ENCODE measurements at regions not wholly inside any gene's neighbourhood (a gene's known extent, or its start where the extent isn't known, plus 50 kb on each side); places are given as distances from the start of the nearest gene placed in this dataset.
"Not testable (repeated sequence)": the region's sequence is repeated elsewhere in the genome, so short reads cannot be mapped to it uniquely, and the experiment has no call there.

DNA sequence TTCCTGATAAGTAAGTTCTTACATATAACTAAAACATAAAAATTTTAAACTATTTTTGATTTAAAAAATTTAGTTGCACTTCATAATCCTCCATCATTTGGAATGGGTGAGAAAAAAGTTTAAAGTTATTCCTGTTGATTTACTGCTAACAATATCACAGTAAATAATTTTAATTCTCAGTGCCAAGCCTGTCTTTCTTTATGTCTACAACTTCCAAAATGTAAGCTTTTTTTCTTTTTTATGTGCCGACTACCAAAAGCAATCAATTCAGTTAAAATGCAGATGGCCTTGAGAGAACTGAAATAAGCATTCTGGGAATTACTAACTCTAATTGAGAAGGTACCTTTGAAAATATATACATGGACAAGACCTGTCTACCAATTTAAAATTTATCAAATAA is 1224.3 kb upstream of the B3GALT2 start:
- peaks cover 0 to under 1% of the 10 kb centered on the region in 2 donors for H3K9me3 ChIP-seq (ENCODE audit: control insufficient read depth in 1 of 2, low read length in 2 of 2)
- no peaks in the 10 kb centered on the region for H3K4me1 ChIP-seq (ENCODE audit: control insufficient read depth in 1 of 2, insufficient read depth in 2 of 2, low read length in 2 of 2)
- no peaks in the 10 kb centered on the region for H3K27me3 ChIP-seq (ENCODE audit: low read depth, low read length)
- no peak overlapping the region for H3K27ac ChIP-seq (ENCODE audit: low read length)
- no peaks in the 10 kb centered on the region for H3K36me3 ChIP-seq (ENCODE audit: control insufficient read depth in 1 of 2, insufficient read depth in 2 of 2, low read length in 2 of 2)
- no peak overlapping the region for H3K4me3 ChIP-seq (ENCODE audit: low read depth in 1 of 2, low read length in 2 of 2)

DNA sequence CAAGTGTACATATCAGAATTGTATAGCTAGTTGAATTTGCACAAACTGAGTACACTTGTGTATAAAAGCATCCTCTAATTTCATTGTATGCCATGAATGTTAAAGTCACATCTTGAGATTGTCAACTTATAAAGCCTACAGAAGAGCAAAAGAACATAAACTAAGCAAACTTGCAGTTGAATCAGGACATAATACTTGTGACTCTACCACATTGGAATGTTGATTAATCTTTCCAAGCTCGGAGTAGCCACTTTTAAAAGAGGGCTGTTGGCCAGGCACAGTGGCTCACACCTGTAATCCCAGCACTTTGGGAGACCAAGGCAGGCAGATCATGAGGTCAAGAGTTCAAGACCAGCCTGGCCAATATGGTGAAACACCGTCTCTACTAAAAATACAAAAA is 1220.8 kb upstream of the B3GALT2 start:
- H3K4me3 ChIP-seq (ENCODE audit: low read depth in 1 of 2, low read length in 2 of 2); H3K27ac ChIP-seq (ENCODE audit: low read length); H3K9me3 ChIP-seq (ENCODE audit: control insufficient read depth in 1 of 2, low read length in 2 of 2); H3K36me3 ChIP-seq (ENCODE audit: control insufficient read depth in 1 of 2, insufficient read depth in 2 of 2, low read length in 2 of 2); H3K4me1 ChIP-seq (ENCODE audit: control insufficient read depth in 1 of 2, insufficient read depth in 2 of 2, low read length in 2 of 2); H3K27me3 ChIP-seq (ENCODE audit: low read depth, low read length): not testable (repeated sequence)

DNA sequence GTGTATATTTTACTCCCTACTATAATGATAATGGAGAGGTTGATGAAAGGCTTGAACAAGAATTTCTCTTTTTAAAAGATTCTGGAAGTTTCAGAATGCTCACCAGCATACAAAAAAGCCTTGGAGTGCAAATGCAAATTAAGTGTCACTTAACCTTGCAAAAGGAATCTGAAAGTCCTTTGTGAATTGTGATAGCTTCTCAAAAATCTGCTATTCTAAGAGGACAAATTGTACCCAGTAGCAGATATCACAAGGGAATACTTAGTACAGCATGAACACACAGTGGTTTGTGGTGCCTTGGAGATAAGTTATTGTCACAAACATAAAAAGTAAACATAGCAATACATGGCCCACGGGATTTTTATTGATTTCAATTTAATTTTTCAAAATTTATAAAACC is 1208.3 kb upstream of the B3GALT2 start:
- Histone ChIP-seq H3K27ac (ENCODE audit: low read length) (no peak overlapping the region), H3K9me3 (ENCODE audit: control insufficient read depth in 1 of 2, low read length in 2 of 2) (no peaks in the 10 kb centered on the region), H3K36me3 (ENCODE audit: control insufficient read depth in 1 of 2, insufficient read depth in 2 of 2, low read length in 2 of 2) (no peaks in the 10 kb centered on the region), H3K27me3 (ENCODE audit: low read depth, low read length) (no peaks in the 10 kb centered on the region), H3K4me1 (ENCODE audit: control insufficient read depth in 1 of 2, insufficient read depth in 2 of 2, low read length in 2 of 2) (no peaks in the 10 kb centered on the region), H3K4me3 (ENCODE audit: low read depth in 1 of 2, low read length in 2 of 2) (no peak overlapping the region)

DNA sequence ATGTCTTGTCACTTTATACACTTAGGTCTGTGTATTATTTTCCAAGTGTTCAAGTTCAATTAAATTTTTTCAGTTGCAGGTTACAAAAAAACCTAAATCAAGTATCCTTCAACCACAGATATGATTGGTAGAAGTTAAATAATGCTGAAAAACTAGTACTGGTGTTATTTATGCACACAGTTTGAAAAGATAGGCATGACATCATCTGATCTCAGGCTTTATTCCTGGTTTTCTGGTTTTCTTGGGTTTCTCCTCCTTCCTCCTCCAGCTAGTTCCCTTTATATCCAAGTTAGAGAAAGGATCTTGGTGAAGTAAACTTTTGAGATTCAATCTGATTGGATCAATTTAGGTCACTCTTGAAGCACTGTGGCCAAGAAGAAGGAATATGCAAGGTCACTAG is 1201.1 kb upstream of the B3GALT2 start:
- H3K36me3 ChIP-seq (ENCODE audit: control insufficient read depth in 1 of 2, insufficient read depth in 2 of 2, low read length in 2 of 2) = no peaks in the 10 kb centered on the region
- H3K9me3 ChIP-seq (ENCODE audit: control insufficient read depth in 1 of 2, low read length in 2 of 2) = no peaks in the 10 kb centered on the region
- H3K27me3 ChIP-seq (ENCODE audit: low read depth, low read length) = no peaks in the 10 kb centered on the region
- no peak overlapping the region for H3K27ac ChIP-seq (ENCODE audit: low read length)
- H3K4me1 ChIP-seq (ENCODE audit: control insufficient read depth in 1 of 2, insufficient read depth in 2 of 2, low read length in 2 of 2) = no peaks in the 10 kb centered on the region
- H3K4me3 ChIP-seq (ENCODE audit: low read depth in 1 of 2, low read length in 2 of 2) = no peak overlapping the region

DNA sequence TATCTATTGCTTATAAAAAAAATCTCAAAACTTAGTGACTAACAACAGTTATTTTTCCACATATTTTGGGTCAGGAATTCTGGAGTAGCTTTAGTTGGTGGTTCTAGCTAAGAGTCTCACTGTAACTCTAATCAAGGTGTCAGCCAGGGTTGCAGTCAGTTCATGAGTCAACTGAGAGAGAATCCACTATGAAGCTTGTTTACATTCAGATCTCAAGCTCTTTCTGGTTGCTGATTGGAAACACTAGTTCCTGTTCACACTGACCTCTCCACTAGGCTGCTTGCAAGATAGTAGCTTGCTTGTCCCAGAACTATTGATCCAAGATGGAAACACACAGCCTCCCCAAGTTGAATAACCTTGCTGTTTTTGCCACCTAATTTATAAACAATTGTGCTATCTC is 1192.1 kb upstream of the B3GALT2 start:
- Histone ChIP-seq H3K27ac (ENCODE audit: low read length) (no peak overlapping the region), H3K27me3 (ENCODE audit: low read depth, low read length) (no peaks in the 10 kb centered on the region), H3K9me3 (ENCODE audit: control insufficient read depth in 1 of 2, low read length in 2 of 2) (no peaks in the 10 kb centered on the region), H3K36me3 (ENCODE audit: control insufficient read depth in 1 of 2, insufficient read depth in 2 of 2, low read length in 2 of 2) (no peaks in the 10 kb centered on the region), H3K4me1 (ENCODE audit: control insufficient read depth in 1 of 2, insufficient read depth in 2 of 2, low read length in 2 of 2) (no peaks in the 10 kb centered on the region), H3K4me3 (ENCODE audit: low read depth in 1 of 2, low read length in 2 of 2) (no peak overlapping the region)

DNA sequence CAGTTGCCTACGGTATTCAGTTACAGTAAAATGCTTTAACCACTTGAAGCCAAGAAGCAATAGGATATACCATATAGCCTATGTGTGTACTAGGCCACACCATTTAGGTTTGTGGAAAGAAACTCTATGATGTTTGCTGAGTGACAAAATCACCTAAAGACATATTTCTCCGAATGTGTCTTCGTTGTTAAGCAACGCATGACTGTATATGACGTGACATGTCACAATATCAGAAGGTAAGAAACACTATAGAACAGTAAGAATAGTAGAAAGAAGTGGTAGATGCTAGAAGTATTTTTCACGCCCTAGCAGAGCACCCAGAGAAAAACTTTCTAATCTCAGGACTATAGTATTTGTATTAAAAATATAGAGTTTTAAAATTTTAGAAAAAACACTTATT is 1188.2 kb upstream of the B3GALT2 start:
- no peaks in the 10 kb centered on the region for H3K27me3 ChIP-seq (ENCODE audit: low read depth, low read length)
- no peaks in the 10 kb centered on the region for H3K36me3 ChIP-seq (ENCODE audit: control insufficient read depth in 1 of 2, insufficient read depth in 2 of 2, low read length in 2 of 2)
- H3K4me1 ChIP-seq (ENCODE audit: control insufficient read depth in 1 of 2, insufficient read depth in 2 of 2, low read length in 2 of 2) = no peaks in the 10 kb centered on the region
- H3K27ac ChIP-seq (ENCODE audit: low read length) = no peak overlapping the region
- H3K9me3 ChIP-seq (ENCODE audit: control insufficient read depth in 1 of 2, low read length in 2 of 2) = no peaks in the 10 kb centered on the region
- H3K4me3 ChIP-seq (ENCODE audit: low read depth in 1 of 2, low read length in 2 of 2) = no peak overlapping the region

DNA sequence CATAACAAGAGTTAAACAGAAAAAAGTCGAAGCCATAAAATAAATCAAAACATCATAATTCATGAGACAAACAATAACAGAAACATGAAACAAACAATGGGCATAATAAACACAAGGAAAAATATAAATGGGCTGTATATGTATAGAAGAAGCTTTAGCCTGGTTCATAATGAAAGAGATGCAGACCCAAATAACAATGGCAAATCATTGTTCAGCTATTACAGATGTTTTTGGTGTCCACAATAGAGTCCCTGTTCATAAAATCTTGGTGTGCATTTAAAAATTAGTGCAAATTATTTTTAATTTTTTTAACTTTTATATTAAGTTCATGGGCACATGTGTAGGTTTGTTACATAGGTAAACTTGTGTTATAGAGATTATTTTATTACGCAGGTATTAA is 1185.9 kb upstream of the B3GALT2 start:
- Histone ChIP-seq H3K4me1 (ENCODE audit: control insufficient read depth in 1 of 2, insufficient read depth in 2 of 2, low read length in 2 of 2) (no peaks in the 10 kb centered on the region), H3K36me3 (ENCODE audit: control insufficient read depth in 1 of 2, insufficient read depth in 2 of 2, low read length in 2 of 2) (no peaks in the 10 kb centered on the region), H3K27ac (ENCODE audit: low read length) (no peak overlapping the region), H3K9me3 (ENCODE audit: control insufficient read depth in 1 of 2, low read length in 2 of 2) (no peaks in the 10 kb centered on the region), H3K27me3 (ENCODE audit: low read depth, low read length) (no peaks in the 10 kb centered on the region), H3K4me3 (ENCODE audit: low read depth in 1 of 2, low read length in 2 of 2) (no peak overlapping the region)

DNA sequence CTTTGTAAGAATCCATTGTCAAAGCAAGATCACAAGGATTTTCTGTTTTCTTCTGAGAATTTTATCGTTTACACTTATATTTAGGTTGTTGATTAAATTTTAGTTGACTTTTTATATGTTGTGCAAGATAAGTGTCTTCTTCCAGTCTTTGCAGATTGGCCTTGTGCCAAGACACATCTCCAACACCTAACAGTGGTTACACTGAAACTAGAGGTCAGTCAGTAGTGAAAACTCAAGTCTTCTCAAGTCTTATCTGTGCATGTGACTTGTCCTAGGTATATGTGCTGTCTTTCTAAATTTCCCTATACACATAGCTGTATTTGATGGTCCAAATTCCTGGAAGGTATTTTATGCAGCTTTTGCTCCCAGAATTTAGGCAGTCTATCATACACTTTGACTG is 1183.2 kb upstream of the B3GALT2 start:
- no peaks in the 10 kb centered on the region for H3K36me3 ChIP-seq (ENCODE audit: control insufficient read depth in 1 of 2, insufficient read depth in 2 of 2, low read length in 2 of 2)
- no peak overlapping the region for H3K27ac ChIP-seq (ENCODE audit: low read length)
- H3K4me1 ChIP-seq (ENCODE audit: control insufficient read depth in 1 of 2, insufficient read depth in 2 of 2, low read length in 2 of 2) = no peaks in the 10 kb centered on the region
- H3K9me3 ChIP-seq (ENCODE audit: control insufficient read depth in 1 of 2, low read length in 2 of 2) = no peaks in the 10 kb centered on the region
- no peaks in the 10 kb centered on the region for H3K27me3 ChIP-seq (ENCODE audit: low read depth, low read length)
- no peak overlapping the region for H3K4me3 ChIP-seq (ENCODE audit: low read depth in 1 of 2, low read length in 2 of 2)

DNA sequence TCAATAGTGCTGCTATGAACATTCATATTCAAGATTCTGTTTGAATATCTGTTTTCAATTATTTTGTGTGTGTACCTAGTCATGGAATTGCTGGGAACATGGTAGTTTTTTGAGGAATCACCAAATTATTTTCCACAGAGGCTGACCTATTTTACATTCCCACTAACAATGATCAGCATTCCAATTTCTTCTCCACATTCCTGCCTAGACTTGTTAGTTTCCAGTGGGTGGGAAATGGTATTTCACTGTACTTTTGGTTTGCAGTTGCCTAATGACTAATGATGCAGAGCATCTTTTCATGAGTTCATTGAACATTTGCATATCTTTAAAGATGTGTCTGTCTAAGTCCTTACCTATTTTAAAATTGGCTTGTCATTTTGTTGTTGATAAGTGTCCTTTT is 1182.6 kb upstream of the B3GALT2 start:
- Histone ChIP-seq H3K4me1 (ENCODE audit: control insufficient read depth in 1 of 2, insufficient read depth in 2 of 2, low read length in 2 of 2) (no peaks in the 10 kb centered on the region), H3K4me3 (ENCODE audit: low read depth in 1 of 2, low read length in 2 of 2) (no peak overlapping the region), H3K27me3 (ENCODE audit: low read depth, low read length) (no peaks in the 10 kb centered on the region), H3K9me3 (ENCODE audit: control insufficient read depth in 1 of 2, low read length in 2 of 2) (no peaks in the 10 kb centered on the region), H3K27ac (ENCODE audit: low read length) (no peak overlapping the region), H3K36me3 (ENCODE audit: control insufficient read depth in 1 of 2, insufficient read depth in 2 of 2, low read length in 2 of 2) (no peaks in the 10 kb centered on the region)

DNA sequence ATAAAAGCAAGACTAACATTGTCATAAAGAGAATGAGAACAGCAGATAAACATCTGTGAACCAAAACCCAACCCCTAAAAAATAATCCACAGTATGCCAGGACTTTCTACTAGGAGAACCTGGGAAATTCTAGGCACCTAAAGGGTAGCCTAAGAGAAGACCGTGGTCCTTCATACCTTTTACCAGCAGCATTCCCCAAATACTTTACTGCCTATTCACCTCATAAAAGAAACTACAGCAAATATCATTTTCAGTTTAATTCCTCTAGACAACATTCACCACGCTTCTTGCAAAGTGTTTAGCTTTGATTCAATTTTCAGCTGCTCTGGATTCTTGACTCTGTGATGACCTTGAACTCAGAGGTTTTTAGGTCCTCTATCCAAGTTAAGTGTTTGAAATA is 1180.7 kb upstream of the B3GALT2 start:
- Histone ChIP-seq H3K27me3 (ENCODE audit: low read depth, low read length) (no peaks in the 10 kb centered on the region), H3K9me3 (ENCODE audit: control insufficient read depth in 1 of 2, low read length in 2 of 2) (no peaks in the 10 kb centered on the region), H3K4me3 (ENCODE audit: low read depth in 1 of 2, low read length in 2 of 2) (no peak overlapping the region), H3K36me3 (ENCODE audit: control insufficient read depth in 1 of 2, insufficient read depth in 2 of 2, low read length in 2 of 2) (no peaks in the 10 kb centered on the region), H3K27ac (ENCODE audit: low read length) (no peak overlapping the region), H3K4me1 (ENCODE audit: control insufficient read depth in 1 of 2, insufficient read depth in 2 of 2, low read length in 2 of 2) (no peaks in the 10 kb centered on the region)

DNA sequence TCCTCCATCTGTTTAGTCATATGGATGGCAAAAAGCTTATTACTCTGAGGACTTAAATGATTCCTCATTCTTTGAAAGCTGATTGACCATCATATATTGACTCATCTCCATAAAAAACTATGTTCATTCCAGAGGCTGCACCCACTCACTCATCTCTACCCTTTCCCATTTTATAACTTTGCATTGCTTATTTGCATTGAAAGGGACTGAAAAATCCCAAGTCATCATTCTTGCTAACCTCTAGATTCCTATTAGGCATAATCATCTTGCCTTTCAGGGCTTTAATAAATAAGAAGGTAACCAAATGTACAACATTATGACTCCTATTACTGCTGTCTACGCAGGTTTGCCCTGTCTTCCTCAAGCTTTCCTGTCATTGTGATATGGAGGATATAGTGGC is 1180.3 kb upstream of the B3GALT2 start:
- no peak overlapping the region for H3K4me3 ChIP-seq (ENCODE audit: low read depth in 1 of 2, low read length in 2 of 2)
- no peaks in the 10 kb centered on the region for H3K9me3 ChIP-seq (ENCODE audit: control insufficient read depth in 1 of 2, low read length in 2 of 2)
- no peaks in the 10 kb centered on the region for H3K27me3 ChIP-seq (ENCODE audit: low read depth, low read length)
- no peaks in the 10 kb centered on the region for H3K36me3 ChIP-seq (ENCODE audit: control insufficient read depth in 1 of 2, insufficient read depth in 2 of 2, low read length in 2 of 2)
- no peak overlapping the region for H3K27ac ChIP-seq (ENCODE audit: low read length)
- H3K4me1 ChIP-seq (ENCODE audit: control insufficient read depth in 1 of 2, insufficient read depth in 2 of 2, low read length in 2 of 2) = no peaks in the 10 kb centered on the region

DNA sequence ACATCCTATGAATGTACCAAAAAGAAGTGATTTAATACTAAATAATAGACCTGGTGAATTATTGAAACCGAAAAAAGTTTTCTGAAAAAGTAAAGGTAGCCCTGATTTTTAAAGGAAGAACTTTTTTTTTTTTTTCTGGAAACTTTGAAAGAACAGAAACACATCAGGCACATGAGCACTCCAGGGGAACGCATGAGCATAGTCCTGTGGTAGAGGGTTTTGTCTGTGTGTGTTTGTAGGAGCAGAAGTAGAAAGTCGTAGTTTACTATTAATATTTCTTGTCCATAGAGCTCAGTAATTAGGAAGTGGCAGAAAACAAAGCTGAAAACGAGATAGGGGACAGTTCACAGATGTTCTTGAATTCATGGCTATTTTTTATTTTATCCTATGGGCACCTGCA is 1175.9 kb upstream of the B3GALT2 start:
- Histone ChIP-seq H3K36me3 (ENCODE audit: control insufficient read depth in 1 of 2, insufficient read depth in 2 of 2, low read length in 2 of 2) (no peaks in the 10 kb centered on the region), H3K27me3 (ENCODE audit: low read depth, low read length) (no peaks in the 10 kb centered on the region), H3K27ac (ENCODE audit: low read length) (no peak overlapping the region), H3K9me3 (ENCODE audit: control insufficient read depth in 1 of 2, low read length in 2 of 2) (no peaks in the 10 kb centered on the region), H3K4me1 (ENCODE audit: control insufficient read depth in 1 of 2, insufficient read depth in 2 of 2, low read length in 2 of 2) (no peaks in the 10 kb centered on the region), H3K4me3 (ENCODE audit: low read depth in 1 of 2, low read length in 2 of 2) (no peak overlapping the region)
